ENCODE measurements at regions not wholly inside any gene's neighbourhood (a gene's known extent, or its start where the extent isn't known, plus 50 kb on each side); places are given as distances from the start of the nearest gene placed in this dataset.

GRCh38 chr4:96193061-96193460 is 353.2 kb downstream of the PDHA2 start:
- Histone ChIP-seq H3K79me2 (ENCODE audit: insufficient read depth, low read length) (no peaks in the 10 kb centered on the region), H3K27me3 (ENCODE audit: insufficient read depth, low read length) (no peaks in the 10 kb centered on the region), H3K27ac (ENCODE audit: low read depth, low read length, poor library complexity, severe bottlenecking) (no peak overlapping the region), H3K4me3 (ENCODE audit: low read depth, low read length, poor library complexity, severe bottlenecking) (no peak overlapping the region), H3K4me2 (ENCODE audit: low read length) (no peak overlapping the region), H4K20me1 (ENCODE audit: insufficient read depth, low read length) (no peaks in the 10 kb centered on the region), H3F3A (ENCODE audit: insufficient read depth, low read length) (no peaks in the 10 kb centered on the region), H3K9ac (ENCODE audit: low read length) (no peak overlapping the region), H3K9me3 (ENCODE audit: low read length) (no peaks in the 10 kb centered on the region), H3K4me1 (ENCODE audit: insufficient read depth, low read length, severe bottlenecking) (no peaks in the 10 kb centered on the region), H3K36me3 (ENCODE audit: insufficient read depth, low read length) (no peaks in the 10 kb centered on the region), H2AFZ (ENCODE audit: low read length) (no peak overlapping the region), H3K9me2 (ENCODE audit: low read depth, low read length) (no peaks in the 10 kb centered on the region)
- TF ChIP-seq EZH2 (IDR thresholded peaks at IDR 0.05; ENCODE audit: borderline replicate concordance, low read length) (no peak), CTCF (IDR thresholded peaks at IDR 0.05; ENCODE audit: low read length) (no peak)

- TF ChIP-seq EZH2 (IDR thresholded peaks at IDR 0.05; ENCODE audit: borderline replicate concordance, low read length) (no peak), CTCF (IDR thresholded peaks at IDR 0.05; ENCODE audit: low read length) (no peak)
- no peak overlapping the region for H3K27ac ChIP-seq (ENCODE audit: low read depth, low read length, poor library complexity, severe bottlenecking)
- no peaks in the 10 kb centered on the region for H3K9me3 ChIP-seq (ENCODE audit: low read length)
- no peaks in the 10 kb centered on the region for H3K27me3 ChIP-seq (ENCODE audit: insufficient read depth, low read length)
- H2AFZ ChIP-seq (ENCODE audit: low read length), result no peak overlapping the region
- H3K9ac ChIP-seq (ENCODE audit: low read length), result no peak overlapping the region
- no peak overlapping the region for H3K4me2 ChIP-seq (ENCODE audit: low read length)
- no peaks in the 10 kb centered on the region for H3K9me2 ChIP-seq (ENCODE audit: low read depth, low read length)
- H4K20me1 ChIP-seq (ENCODE audit: insufficient read depth, low read length), result no peaks in the 10 kb centered on the region
- H3K36me3 ChIP-seq (ENCODE audit: insufficient read depth, low read length), result no peaks in the 10 kb centered on the region
- no peaks in the 10 kb centered on the region for H3K4me1 ChIP-seq (ENCODE audit: insufficient read depth, low read length, severe bottlenecking)
- no peaks in the 10 kb centered on the region for H3K79me2 ChIP-seq (ENCODE audit: insufficient read depth, low read length)
- H3K4me3 ChIP-seq (ENCODE audit: low read depth, low read length, poor library complexity, severe bottlenecking), result no peak overlapping the region
- no peaks in the 10 kb centered on the region for H3F3A ChIP-seq (ENCODE audit: insufficient read depth, low read length)
Observed at GRCh38 chr4:96194993-96195392, 355.1 kb downstream of the PDHA2 start.

GRCh38 chr4:96205143-96205936 is 365.4 kb downstream of the PDHA2 start:
- Histone ChIP-seq H3K4me2 (ENCODE audit: low read length) (no peak overlapping the region), H3K9me2 (ENCODE audit: low read depth, low read length) (no peaks in the 10 kb centered on the region)
- TF ChIP-seq EZH2 (IDR thresholded peaks at IDR 0.05; ENCODE audit: borderline replicate concordance, low read length) (no peak), CTCF (IDR thresholded peaks at IDR 0.05; ENCODE audit: low read length) (no peak)

More at GRCh38 chr4:96205143-96205936, 365.4 kb downstream of the PDHA2 start:
- Histone ChIP-seq H3K4me3 (ENCODE audit: low read depth, low read length, poor library complexity, severe bottlenecking) (no peak overlapping the region), H3K27me3 (ENCODE audit: insufficient read depth, low read length) (no peaks in the 10 kb centered on the region), H3K27ac (ENCODE audit: low read depth, low read length, poor library complexity, severe bottlenecking) (no peak overlapping the region), H3K9me3 (ENCODE audit: low read length) (no peaks in the 10 kb centered on the region), H3K79me2 (ENCODE audit: insufficient read depth, low read length) (no peaks in the 10 kb centered on the region), H2AFZ (ENCODE audit: low read length) (no peak overlapping the region), H3K9ac (ENCODE audit: low read length) (no peak overlapping the region), H3K36me3 (ENCODE audit: insufficient read depth, low read length) (no peaks in the 10 kb centered on the region), H3K4me1 (ENCODE audit: insufficient read depth, low read length, severe bottlenecking) (no peaks in the 10 kb centered on the region), H3F3A (ENCODE audit: insufficient read depth, low read length) (no peaks in the 10 kb centered on the region), H4K20me1 (ENCODE audit: insufficient read depth, low read length) (no peaks in the 10 kb centered on the region)
